Islet precursor cell (in vitro differentiated cells): ENCODE measurements at regions not wholly inside any gene's neighbourhood (a gene's known extent, or its start where the extent isn't known, plus 50 kb on each side); places are given as distances from the start of the nearest gene placed in this dataset.
"Not testable (repeated sequence)": the region's sequence is repeated elsewhere in the genome, so short reads cannot be mapped to it uniquely, and the experiment has no call there.

Experiments used
- DNase-seq: peaks from one replicate; pipeline ENCODE4 v3.0.0-alpha.2; 2018

DNA sequence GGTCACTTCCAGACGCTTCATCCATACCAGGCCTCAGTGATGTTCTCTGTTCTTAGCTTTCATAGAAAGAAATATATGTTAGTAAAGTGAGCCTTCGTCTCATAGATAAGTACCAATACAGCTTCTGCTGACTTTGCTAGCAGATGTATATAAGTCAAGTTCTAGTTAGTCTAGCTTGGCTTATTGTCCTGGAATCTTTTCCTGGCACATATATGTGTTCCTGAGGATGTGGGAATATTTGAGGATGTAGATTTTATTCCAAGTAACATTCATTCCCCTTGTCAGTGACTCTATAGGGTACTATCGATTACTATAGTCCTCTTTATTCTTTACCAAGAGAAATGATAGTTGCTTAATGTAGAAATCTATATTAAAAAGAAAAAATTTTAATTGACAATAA, 135.2 kb upstream of the FAM9C start:
- no peak for DNase-seq

DNA sequence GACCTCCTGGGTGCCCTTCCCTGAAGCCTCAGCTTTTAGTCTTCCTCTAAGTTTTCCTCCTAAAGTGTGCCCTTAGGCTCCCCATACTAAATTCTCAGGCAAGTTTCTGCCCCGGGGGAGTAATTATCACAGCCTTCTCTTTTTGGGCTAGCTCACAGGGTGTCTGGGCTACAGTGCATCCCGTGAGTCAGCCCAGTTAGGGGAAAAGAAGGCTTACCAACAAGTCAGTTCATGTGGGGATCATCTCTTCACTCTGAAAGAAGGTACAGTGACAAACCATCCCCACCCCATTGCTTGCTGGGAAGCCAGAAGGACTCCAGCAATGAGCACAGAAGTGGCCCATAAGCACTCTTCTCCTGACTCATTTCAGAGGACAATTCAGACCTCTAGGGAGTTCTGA, 134.7 kb upstream of the FAM9C start:
- DNase-seq = peak; percentile 69

DNA sequence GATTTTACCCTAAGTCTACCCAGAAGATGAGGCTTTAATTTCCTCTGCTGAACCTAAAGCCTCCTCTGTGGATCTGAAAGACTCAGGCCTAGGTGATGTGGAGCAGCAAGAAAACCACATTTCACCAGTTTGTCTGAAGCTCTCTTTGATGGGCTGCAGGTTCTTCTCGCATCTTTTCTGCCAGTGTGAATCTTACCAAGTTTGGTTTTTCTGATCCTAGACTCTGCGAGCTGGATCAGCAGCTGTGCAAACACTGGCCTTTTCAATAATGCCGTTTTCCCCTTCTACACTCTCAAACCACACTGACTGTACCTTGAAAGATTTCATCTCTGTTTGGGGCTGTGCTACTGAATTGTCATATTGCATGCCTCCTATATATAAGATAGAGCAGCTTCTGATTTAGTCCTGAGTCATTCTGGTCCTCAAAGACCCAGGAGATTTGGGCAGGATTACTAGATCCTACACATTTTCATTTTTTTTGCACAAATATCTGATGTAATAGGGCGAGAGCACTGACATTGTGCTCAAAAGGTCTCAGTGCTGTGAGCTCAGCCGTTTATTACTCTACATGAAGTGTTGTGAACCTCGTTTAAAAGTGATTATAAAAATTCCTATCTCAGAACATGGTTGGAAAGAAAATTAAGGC, 133.6 kb upstream of the FAM9C start:
- no peak for DNase-seq

DNA sequence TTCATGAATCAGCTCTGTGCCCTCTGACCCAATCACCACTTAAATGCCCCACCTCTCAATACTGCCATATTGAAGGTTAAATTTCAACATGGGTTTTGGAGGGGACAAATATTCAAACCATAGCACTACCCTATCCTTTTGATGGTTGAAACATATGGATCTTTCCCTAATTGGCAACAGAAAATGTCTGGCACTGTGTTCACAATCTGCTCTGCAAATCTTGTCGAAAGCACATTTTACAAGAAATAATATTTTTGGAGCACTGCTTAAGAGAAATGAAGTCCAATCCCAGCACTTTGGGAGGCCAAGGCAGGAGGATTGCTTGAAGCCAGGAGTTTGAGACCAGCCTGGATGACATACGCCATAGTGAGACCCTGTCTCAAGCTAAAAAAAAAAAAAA, 130.6 kb upstream of the FAM9C start:
- no peak for DNase-seq

DNA sequence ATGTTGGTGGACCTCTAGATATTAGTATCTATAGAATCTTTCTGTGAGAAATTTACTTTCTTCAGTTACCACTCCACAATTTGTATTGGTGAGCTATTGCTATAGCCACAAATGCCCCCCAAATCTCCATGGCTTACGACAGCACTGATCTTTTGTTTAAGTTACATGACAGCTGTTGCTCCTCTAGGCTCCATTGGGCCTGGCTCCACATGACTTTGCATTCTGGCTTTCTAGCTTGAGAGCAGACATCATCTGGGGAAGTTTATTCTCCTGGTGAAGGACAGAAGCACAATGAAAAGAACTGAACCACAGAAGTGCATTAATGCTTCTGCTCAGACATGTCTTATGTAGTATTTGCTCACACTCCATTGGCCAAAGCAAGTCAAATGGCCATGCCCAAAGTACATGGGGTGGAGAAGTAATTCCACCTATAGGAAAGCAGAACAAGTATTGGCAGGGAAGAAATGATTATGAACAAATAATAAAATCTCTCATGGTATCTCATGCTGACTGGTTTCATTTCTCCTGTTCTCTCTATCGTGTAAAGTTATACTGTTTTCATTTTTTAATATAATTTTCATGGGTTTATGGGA, 126.6 kb upstream of the FAM9C start:
- no peak for DNase-seq

DNA sequence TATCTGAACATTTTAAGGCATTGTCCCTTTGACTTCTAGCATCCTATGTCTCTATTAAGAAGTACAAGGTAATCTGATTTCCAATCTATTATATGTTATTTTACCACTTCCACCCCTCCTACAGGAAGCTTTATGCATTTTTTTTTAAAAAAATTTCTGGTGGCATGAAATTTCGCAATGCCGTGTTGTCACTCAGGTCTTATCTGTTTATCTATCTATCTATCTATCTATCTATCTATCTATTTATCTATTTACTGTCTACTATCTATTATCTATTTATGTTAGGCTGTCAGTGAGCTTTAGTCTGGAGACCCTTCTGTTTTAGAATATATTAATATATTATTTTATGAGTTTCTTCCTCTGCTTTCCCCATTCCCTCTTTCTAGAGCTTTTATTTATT, 125.3 kb upstream of the FAM9C start:
- no peak for DNase-seq

DNA sequence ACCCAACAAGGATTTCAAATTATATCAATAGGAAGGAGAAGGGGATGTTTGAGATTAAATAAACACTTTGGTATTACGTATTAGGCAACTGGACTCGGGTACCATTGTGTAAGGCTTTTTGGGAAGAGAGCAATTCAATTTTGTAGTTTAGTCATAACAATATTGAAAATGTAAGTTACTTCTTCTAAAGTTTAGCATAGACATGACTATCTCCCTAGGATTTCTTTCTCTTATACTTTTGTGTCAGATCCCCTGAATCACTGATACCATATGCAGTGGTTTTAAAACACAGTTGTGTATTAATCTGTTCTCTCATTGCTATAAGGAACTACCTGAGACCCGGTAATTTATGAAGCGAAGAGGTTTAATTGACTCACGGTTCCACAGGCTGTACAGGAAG, 123.8 kb upstream of the FAM9C start:
- DNase-seq = no peak

DNA sequence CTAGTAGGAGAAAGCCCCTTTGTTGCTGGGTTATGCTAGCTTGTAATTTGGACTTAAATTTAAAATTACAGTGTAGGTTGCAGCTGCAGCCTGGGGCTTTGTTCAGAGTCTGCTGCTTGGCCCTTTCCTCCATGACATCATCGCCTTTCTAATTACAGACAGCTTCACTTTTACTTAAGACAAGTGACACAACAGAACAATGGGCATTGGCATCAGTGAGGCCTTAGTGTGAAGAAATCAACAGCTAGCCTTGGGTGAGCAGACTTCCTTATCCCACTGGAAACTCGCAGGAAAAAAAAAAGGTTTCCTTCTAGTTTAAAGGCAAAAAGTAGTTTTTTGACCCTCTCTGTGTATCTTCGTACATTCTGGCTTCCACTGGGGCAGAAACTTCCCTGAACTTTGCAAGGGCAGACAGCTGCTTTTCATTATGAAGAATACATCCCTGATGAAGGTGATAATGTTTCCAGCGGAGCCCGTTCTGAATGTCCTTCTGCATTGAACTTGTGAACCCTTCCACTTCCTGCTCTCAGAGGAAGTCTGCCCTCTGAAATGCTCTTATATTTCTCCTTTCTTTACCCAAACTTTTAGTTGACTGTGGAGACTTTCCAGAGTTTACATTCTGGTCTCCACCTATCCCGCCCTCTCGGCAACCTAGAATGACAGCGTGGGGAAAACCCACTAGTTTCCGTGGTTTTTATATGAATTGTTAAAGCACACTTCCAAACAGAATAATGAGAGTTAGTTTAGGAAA, 123.2 kb upstream of the FAM9C start:
- DNase-seq = peak; percentile 77

DNA sequence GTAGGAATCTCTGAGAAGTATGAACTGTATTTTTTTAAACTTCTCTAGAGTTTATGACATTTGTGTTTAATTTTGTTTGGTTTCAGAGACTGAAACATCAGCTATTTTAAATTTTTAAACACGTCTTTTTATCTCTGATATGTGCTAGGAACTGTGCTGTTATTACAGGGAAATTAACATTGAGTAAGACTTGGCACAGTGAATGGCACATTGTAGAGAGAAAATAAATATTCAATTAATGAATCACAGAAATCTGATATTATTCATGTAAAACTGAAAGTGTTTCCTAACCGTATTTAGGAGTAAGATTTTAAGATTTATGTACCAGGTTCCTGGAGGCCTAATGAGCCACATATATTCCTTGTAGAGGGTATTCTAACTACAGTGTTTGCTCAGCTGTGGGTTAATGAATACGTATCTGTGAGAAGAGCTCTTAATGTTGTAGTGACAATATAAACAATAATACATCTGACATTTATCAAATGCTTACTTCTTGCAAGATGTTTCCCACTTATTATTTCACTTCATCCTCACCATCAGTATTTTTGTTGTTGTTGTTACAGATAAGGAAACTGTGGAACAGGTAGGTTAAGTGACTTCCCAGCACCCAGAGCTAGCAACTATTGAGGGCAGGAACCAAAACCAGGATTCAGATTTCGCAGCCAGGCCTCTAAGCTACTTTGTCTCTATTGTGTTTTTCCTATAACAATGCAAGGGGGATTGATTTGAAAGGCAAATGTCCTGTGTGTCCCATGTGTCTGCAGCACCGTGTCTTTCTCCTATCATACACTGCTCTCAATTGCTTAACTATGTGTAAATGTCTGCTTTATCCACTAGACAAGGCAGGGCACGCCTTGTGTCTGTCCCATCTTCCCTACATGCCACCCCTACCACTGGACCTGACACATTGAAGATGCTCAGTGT, 121.1 kb upstream of the FAM9C start:
- no peak for DNase-seq

DNA sequence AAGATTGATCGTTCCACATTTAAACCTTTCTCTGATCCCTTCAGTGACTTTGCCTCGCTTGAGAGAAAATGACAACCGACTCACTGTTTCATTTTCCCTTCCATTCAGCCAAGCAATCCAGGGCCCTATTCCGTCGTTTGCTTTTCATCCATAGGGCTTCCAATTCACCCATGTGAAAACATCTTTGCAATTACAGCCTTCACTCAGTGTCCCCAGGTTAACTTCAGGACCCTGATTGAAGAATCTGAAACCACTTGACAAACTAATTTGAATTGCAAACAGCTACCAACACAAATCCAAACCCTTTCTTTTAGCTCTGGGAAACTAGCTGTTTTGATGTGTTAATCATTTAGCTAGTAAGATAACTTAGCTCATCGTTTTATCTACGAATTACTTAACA, 120.2 kb upstream of the FAM9C start:
- DNase-seq = no peak

DNA sequence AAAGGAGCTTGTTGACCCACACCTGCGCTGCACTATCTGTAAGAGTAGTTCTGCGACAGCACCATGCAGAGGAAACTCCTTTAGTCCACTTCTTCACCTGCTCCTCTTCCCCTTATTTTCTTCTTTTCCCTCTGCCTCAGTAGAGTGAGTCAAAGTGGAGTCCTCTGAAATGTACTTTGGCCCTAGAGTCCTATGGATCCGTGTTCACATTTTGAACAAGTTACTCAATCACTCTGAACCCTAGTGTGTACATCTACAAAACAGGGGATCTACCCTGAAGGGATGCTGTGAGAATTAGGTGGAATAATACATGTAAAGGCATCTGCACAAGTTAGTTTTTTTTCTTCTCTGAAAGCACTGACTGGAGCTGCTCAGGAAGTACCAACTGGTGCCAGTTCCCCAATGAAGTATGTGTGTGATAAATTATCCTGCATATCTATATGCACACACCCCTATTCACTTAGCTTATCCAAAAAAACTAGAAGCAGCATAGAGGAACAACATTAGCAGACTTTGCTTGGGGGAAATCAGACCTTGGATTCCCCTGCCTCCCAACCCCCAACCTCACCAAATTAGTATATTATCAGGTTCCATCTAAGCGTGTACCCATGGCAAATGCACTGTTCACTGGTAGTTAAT, 118.5 kb upstream of the FAM9C start:
- no peak for DNase-seq

DNA sequence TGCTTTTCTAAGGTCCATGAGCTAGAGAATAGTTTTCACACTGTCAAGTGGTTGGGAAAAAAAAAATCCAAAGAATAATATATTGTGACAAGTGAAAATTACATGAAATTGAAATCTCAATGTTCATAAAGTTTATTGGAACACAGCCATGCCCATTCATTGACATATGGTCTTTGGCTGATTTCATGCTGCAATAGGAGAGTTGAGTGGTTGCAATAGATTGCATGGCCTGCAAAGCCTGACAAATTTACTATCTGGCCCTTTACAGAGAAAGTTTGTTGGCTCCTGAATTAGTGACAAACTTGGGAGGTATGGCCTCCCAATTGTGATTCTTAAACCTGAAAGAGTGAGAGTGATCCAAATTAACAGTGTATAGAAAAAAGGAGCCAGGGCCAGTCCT, 115.5 kb upstream of the FAM9C start:
- DNase-seq = no peak

DNA sequence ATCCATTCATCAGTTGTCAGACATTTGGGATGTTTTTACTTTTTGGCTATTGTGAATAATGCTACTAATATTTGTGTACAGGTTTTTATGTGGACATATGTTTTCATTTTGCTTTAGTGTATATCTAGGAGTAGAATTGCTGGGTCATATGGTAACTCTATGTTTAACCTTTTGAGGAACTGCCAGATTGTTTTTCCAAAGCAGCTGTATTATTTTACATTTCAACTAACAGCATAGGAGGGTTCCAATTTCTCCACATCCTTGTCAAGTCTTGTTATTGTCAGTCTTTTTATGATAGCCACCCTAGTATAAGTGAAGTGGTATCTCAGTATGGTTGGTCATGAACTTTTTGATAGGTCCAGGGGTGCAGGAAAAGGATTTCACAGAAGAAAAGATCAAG, 114.5 kb upstream of the FAM9C start:
- no peak for DNase-seq

DNA sequence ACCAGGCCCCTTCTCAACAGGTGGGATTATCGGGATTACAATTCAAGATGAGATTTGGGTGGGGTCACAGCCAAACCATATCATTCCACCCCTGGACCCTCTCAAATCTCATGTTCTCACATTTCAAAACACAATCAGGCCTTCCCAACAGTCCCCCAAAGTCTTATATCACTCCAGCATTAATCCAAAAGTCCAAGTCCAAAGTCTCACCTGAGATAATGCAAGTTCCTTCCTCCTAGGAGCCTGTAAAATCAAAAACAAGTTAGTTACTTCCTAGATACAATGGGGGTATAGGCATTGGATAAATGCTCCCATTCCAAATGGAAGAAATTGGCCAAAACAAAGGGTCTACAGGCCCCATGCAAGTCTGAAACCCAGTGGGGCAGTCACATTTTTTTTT, 111.1 kb upstream of the FAM9C start:
- DNase-seq = not testable (repeated sequence)

DNA sequence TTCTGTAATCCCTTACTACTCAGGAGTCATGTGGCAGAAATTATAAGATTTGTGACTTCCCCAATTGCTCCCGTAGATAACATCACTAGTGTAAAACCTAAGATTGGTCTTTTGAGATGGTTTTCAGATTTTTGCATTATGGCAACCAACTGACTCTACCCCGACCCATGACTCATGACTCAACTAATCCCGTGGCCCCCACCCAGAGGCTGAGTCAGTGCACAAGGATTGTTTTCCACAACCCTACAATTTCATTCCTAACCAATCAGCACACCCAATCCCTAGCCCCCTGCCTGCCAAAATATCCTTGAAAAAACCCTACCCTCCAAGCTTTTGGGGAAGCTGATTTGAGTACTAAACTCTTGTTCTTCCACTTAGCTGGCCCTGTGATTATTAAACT, 109.4 kb upstream of the FAM9C start:
- DNase-seq = no peak

DNA sequence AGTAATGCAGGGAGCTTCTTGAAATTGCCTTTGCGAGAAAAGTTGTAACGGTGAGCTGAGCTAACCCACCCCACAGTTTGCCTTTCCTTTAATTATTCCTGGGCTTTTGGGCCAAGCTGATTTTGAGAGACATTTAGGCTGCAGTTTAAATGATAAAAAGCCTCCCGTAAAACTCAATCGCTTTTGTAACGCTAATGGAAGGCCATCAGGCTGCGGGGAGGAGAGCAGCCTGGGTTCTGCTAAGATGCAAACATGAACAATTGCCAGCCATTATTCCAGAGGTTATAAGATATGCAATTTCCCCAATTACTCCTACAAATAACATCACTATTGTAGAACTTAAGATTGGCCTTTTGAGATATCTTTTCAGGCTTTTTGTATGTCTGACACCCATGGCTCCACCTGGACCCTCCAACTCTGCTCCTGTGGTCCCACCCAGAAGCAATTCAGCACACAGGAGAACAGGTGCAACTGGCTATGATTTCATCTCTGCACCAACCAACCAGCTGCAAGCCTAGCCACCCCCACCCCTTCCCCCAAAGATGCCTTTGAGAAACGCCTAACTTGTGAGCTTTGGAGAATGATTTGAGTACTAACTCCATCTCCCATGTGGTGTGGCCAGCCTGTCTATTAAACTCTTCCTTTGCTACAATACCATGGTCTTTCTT, 108.2 kb upstream of the FAM9C start:
- DNase-seq = no peak

DNA sequence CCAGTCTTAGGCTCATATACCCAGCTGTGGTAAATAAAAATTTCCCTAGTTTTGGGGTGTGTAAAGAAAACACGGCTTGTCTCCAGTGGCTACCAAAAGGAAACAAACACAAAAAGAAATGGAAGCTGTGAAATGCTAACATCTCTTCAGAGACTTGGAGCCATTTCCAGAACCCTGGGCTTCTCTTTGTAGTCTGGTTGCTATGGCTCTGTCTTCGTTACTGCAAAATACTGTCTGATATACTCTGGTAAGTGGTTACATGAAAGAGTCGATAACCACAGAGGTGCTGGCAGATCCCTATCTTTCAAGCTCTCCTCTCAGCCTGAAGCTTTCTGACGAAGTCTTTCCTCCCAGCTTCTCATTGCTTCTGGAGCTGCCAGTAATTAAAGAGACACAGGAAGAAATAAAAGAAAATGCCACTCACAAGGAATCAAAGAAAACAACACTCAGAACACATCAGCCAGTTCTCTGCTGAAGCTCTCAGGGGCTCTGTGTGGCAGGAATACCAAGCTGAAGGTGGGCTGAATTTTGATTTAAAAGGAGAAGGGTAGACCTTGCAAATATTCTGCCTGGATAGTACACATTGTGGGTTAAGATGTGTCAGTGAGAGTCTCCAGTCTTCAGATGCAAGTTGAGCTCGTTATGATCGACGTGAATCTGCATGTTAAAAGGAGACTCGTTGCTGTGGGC, 107.6 kb upstream of the FAM9C start:
- peak; percentile 89 for DNase-seq

DNA sequence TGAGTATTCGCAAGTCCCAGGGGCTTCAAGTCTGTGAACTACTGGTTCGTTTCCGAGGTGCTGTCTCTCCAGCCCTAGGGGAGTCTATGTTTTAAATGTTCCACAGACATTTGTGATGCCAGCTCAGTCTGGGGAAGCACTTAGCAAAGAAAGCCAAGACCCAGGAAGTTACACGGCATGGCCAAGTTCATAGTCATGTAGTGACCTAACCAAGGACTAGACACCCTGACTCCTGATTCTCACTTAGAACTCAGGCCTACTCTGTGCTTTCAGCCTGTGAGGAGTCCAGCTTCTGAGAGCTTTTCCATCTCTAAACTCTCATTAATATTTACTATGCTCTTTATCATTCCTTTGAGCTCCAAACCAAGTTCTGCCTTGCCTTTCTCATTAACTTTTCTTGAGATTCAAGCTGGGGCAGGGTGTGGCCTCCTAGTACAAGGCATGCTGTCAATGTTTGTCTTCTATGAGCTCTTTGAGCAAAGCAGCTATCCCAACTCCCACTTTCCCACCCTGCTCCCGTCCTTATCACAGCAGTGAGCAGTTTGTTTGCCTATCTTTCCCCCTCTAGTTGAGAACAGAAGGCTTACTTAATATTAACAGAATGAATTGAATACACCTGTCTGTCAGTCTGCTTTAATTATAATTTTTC, 105.4 kb upstream of the FAM9C start:
- no peak for DNase-seq

DNA sequence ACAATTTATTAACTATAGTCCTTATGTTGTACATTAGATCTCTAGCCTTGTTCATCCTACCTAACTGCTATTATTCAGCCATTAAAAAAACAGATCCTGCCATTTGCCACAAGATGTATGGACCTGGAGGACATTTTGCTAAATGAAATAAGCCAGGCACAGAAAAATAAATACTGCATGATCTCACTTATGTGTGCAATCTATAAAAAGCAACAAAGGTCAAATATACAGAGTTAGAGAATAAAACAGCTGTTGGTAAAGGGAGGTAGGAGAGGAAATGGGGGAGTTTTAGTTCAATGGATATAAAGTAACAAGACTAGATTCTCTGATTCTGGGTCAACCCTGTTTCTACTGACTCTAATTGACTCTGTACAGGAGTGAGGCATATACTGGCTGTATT, 103.3 kb upstream of the FAM9C start:
- DNase-seq = no peak

DNA sequence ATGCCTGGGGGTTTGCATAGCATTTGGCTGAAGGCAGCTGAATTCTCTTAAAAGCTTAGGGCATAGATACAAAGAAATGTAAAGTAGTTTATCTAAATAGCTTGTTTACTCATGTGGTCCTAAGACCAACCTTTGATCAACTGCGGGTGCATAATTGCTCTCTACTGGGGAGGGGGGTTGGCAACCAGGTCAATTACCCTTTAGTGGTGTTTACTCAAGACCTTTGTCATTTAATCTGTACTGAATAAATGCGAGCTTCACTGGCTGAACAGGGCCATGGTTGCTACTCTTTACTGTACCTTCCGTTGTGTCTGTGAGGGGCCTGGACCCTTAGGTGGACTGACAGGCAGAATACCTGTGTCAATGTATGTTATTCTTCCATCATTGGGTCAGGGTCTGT, 102.7 kb upstream of the FAM9C start:
- DNase-seq = no peak
